Activated T-cell treated with anti-CD3 and anti-CD28 coated beads for 24 hours (primary cell): ENCODE measurements at regions not wholly inside any gene's neighbourhood (a gene's known extent, or its start where the extent isn't known, plus 50 kb on each side); places are given as distances from the start of the nearest gene placed in this dataset.

ENCODE experiments used
- DNase-seq: peaks from one replicate; pipeline ENCODE4 v3.0.0-alpha.2; 2020; ENCODE audit warnings: low read depth

DNA sequence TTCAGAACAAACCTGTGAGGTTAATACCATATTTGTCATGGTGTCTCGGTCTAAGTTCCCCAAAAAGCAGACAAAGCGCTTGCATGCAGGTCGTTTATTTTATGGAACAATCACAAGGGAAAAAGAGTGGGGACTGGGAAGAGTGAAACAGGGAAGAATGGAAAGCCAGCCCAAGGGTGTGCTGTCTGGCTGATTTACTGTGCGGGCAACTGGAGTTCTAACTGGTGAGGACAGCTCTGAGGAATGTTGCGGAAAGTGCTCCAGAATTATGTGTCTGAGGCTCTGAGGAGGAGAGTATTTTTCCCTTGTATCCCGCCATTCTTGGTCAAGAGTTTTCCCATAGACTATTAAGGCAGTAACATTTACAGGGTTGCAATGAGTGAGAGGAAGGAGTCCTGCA lies 465.4 kb downstream of the RMST start:
- no peak for DNase-seq

DNA sequence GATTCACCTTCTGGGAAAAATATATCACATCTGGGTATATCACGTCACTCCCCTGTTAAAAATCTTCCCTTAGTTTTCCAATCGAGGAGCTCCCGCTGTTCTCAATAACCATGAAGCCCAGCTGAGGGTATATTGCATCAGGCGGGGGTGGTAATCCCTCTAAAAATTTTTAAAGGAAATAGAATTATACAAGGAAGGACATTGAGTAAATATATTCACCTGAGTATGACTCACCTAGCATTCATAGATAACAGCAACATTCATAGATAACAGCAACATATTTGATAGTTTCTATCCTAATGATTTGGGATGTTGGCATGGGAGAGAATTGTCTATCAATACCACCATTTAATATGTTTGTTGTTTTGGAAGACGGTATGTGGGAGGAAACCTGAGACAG lies 473.6 kb downstream of the RMST start:
- no peak for DNase-seq

GRCh38 chr12:97938031-97938430 lies 475.4 kb downstream of the RMST start:
- DNase-seq: no peak

- no peak for DNase-seq
These were observed 476.6 kb downstream of the RMST start for GRCh38 chr12:97939156-97939555.

DNA sequence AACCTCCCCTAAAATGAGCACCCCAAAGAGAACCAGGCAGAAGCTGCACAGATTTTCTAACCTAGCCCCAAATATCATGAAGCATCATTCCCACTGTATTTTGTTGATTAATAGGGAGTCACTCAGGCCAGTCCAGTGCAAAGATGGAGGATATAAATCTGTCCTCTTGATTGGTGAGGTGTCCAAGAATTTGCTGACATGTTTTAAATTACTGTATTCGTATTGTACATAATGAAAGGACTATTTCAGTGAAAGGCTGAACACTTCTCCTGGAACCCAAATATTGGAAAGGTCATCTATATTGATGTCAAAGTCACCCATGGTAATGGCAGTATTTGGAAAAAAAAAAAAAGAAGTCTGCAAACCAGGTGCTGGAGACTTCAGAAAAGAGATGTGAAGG lies 477.5 kb downstream of the RMST start:
- no peak for DNase-seq

GRCh38 chr12:97940629-97941028 lies 478.0 kb downstream of the RMST start:
- DNase-seq: no peak

GRCh38 chr12:97941686-97942354 lies 479.2 kb downstream of the RMST start:
- DNase-seq: no peak

GRCh38 chr12:97943359-97943758 lies 480.8 kb downstream of the RMST start:
- no peak for DNase-seq

DNA sequence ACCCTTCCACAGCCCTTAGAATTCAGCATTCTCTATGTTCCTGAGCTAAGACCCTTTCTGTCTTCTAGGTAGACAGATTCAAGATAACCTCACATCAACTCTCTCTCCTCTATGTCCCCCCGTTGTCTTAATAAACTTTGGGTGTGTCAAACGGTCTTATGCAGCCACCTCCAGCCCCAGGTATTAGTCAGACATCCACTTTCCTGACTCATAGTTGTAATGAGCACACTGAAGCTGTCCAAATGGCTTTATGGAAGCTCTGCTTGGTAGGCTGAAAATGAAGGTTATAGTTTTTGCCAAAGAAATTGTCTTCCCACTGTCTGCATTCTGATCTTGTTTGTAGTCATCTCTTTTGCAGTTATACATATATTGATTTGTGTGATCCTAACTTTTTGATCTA lies 482.0 kb downstream of the RMST start:
- no peak for DNase-seq

- no peak for DNase-seq
These were observed 484.1 kb downstream of the RMST start for GRCh38 chr12:97946701-97947100.

DNA sequence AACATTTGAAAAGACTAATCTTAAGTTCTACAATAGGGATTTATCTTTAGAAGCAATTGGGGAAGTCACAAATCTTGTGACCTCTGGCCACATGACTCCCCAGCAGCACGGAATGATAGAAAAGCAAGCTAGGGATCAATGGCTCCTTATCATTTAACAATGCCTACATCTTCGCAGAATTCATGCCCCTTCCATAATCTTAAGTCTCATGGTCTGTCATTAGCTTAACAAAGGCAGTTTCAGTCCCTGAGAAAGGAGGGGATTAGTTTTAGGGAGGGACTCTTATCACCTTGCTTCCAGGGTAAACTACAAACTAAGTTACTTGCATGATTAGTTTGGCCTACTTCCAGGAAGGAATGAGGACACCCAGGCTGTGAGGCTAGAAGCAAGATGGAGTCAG lies 486.0 kb downstream of the RMST start:
- no peak for DNase-seq

DNA sequence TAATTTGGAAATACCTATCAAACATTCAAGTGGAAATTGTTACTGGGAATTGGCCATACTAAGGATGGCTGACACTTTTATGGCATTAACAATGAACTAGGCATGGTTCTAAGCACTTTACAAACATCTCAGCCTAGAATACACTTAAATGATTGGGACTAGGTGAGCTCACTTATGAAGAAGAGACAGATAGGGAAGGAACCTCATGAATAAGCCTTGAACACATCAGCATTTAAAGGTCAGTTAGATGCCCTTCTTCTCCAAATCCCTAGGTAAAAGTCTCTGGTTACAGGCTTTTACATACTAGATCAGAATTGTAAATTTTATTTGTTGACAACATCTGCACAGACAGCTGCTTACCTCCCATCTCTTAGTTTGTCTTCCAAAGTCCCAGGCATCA lies 488.6 kb downstream of the RMST start:
- DNase-seq: no peak

- no peak for DNase-seq
These were observed 489.1 kb downstream of the RMST start for GRCh38 chr12:97951717-97952116.

- DNase-seq: no peak
These were observed 494.5 kb downstream of the RMST start for GRCh38 chr12:97957109-97957508.

- DNase-seq: no peak
These were observed 497.6 kb downstream of the RMST start for GRCh38 chr12:97960225-97960624.

DNA sequence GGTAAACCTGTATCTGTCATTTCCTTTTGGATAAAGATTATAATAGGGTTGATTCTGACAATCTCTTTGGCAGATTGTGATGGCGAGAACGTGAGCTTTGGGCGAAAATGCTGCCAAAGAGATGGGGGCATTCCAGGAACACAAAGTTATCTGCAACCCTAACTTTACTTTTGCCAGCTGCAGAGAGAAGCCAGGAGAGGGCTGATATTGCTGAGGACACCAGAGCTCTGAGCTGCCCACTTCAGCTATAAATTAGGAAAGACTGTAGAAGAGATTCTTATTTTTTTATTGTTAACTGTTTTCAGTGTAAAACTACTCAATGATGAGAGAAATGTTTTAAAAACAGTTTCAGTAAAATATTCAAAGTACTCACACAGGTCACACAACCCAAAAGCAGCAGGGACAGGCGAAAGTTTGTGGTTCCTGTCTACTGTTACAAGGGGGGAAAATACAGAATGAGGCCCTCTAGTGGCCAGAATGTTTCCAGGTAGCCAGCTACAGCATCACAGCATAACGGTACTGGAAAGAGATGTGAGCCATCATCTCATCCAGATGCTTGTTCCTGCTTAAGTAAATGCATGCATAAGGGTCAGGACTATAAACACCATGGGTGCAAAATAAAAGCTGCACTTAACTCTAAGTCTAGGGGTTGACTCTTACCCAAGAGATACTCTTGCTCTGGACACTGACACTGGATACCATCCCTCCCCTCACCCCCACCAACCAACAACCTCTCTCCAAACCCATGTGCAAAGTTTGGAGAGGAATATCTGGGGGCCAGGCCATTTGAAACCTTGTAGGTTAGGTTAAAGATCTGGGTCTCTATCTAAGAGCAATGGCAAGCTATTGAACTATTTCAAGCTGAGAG lies 498.4 kb downstream of the RMST start:
- no peak for DNase-seq

DNA sequence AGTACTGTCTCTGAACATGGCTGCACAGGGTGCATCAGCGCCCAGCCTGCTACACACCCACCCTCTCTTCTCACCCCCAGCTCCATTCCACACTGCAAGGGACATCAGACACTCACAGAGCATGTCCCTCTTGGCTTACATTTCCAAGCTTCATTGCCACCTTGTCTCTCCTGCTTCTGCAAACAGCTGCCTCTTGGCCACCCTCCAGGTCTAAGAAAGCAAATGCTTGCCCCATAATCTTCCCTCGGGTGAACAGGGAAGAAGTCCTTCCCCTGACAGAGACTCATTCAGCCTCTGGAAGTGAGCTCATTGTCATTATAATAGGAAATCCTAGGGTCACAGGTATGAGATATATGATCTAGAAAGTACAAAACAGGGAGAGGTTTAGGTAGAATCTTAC lies 505.2 kb downstream of the RMST start:
- DNase-seq: no peak

GRCh38 chr12:97968641-97969197 lies 506.1 kb downstream of the RMST start:
- no peak for DNase-seq

DNA sequence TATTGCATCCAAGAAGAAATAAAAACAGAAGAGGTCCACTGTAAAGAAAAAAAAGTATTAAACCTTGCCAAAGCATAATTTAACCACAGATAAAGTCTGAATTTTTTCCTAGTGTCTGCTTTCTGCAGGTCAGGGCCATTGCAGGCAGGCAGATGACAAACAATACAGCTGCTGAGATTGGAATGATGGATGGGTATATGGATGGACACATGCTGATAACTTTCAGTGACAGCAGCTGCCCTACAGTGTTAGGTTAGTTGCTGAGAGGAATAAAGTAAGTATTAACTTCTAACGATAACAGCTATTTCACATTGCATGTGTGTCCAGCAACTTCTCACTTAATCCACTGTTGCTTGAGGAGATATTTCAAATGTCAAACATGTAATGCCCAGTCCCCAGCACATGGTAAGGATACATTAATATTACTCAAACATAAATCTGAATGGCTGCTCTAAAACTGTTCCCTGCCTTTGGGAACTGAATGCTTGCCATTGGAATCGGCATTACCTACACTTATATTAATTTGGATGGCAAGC lies 515.3 kb downstream of the RMST start:
- DNase-seq: no peak

GRCh38 chr12:97982684-97983083 lies 520.1 kb downstream of the RMST start:
- no peak for DNase-seq

GRCh38 chr12:97983796-97984195 lies 521.2 kb downstream of the RMST start:
- DNase-seq: no peak

DNA sequence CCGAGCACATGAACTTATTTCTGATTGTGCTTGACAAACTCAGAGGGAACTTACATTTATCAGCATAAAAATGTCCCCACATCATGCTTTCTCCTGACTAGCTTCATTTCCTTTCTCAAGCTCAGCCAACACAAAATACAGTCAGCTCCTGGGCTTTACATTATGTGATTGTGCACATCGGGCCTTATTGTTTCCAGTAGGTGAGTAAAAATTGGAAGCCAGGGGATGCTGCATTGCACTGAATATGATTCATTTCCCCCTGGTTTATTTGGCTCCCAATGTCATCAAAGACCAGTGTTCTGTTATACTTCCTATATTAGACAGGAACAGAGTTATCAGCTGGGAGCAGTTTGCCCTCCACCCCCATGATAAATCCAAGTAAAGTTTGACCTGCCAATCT lies 521.8 kb downstream of the RMST start:
- DNase-seq: no peak

DNA sequence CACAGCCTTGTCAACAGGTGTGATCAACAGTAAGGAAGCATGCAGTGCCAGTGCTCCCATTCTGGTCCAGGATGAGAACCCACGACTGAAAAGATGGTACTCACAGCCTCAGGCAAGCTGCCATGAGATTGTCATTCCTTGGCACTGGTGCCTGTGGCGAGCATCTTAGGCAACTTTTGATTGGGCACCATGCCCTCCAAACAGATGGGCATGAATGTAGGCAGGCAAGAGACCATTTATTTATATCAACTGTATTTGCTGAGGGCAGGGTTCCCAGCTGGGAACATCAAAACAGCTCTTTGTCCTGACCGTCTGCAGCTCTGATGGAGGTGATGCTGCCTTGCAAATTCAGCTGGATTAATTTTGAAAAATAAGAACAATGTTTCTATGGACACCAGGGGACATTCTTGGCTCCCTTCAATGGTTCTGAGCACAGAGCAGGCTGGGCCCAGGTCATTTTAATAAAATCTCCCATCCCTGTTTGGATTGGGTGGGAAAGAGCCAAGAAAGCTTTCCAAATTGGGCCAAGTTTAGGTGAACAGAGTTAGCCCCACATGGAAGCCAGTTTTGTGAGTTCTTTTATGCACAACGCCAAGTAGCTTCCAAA lies 522.5 kb downstream of the RMST start:
- DNase-seq: no peak
